SW480 (cell line): ENCODE measurements at regions not wholly inside any gene's neighbourhood (a gene's known extent, or its start where the extent isn't known, plus 50 kb on each side); places are given as distances from the start of the nearest gene placed in this dataset.

Source experiments
- DNase-seq: peaks from one replicate; pipeline ENCODE4 v3.0.0-alpha.2; 2016; ENCODE audit warnings: low spot score

GRCh38 chr4:176902710-176903323, 110.1 kb upstream of the VEGFC start:
- DNase-seq, result no peak

DNA sequence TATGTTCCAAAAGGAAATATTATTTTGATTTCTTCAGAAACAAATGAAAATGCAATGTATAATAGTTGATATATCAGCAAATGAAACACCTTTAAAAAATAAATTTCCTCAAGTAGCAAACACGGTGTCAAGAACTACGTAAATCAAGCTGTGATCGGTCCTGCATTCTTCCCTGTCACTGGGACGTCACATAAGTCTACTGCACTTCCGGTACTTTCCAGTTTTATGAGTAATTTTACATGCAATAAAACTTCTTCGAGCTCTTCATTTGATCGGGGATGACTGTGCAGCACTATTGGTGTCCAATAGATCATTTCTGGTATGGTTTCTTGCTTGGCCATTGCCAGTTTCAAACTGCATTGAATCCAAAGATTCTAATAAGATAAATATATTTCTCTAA, 114.0 kb upstream of the VEGFC start:
- DNase-seq, result no peak

GRCh38 chr4:176910646-176911045, 117.9 kb upstream of the VEGFC start:
- DNase-seq, result no peak

GRCh38 chr4:176919631-176920030, 126.9 kb upstream of the VEGFC start:
- no peak for DNase-seq

- DNase-seq, result no peak
Measured at GRCh38 chr4:176920694-176921093, 128.0 kb upstream of the VEGFC start.

GRCh38 chr4:176921256-176921655, 128.5 kb upstream of the VEGFC start:
- DNase-seq, result no peak

- no peak for DNase-seq
Measured at GRCh38 chr4:176924238-176924637, 131.5 kb upstream of the VEGFC start.

- DNase-seq, result no peak
Measured at GRCh38 chr4:176925962-176926361, 133.2 kb upstream of the VEGFC start.

DNA sequence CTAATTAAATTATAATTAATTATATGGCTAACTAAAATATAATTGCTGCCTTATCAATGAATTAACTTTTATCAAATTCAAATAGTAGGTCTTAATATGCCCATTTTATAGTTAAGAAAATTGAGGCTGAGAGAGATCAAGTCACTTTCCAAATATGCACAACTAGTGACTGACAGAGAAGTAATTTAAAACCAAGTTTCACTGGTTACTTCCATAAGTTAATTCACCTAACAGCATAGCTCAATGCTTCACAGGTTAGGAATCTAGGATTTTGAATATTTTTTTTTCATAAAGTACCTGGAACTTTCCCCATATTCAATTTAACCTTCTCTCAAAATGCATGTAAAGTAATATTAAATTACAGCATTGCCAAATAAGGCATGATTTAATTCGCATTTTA, 134.4 kb upstream of the VEGFC start:
- no peak for DNase-seq

DNA sequence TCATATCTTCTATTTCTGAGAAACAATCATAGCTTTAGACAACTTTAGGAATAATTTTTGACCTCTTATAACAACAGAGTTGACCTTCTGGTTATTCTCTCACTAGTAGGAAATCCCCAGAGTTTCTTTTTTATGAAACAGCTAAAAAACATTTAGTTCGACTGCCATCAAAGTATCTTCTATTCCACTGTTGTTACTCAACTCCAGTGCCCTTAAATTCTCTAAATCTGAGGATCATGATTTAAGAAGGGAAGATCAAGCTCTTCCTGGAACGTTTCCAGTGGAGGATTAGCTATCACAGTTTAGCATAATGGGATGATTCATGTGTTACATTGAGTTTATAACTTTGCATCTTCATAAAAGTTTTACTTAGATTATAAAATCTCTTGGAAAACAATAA, 134.9 kb upstream of the VEGFC start:
- no peak for DNase-seq

- DNase-seq, result no peak
Measured at GRCh38 chr4:176939445-176939844, 146.7 kb upstream of the VEGFC start.

DNA sequence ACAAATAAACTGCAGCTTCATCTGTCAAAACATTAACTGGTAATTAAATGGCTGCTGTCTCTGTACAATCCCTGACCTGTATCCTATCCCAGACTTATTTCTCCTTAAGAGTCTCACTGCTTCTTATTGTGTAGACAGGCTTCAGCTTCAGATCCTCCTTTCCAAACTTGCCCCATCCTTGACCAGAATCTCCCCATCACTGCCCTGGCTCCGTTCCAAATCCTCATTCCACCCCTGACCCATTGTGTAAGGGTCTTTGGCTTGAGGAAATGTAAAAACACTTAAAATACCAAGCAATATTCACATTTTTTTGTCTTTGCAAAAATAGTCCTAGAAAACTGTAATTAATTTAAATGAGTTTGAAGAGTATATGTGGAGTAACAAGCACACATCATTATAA, 152.6 kb upstream of the VEGFC start:
- DNase-seq, result no peak

- DNase-seq, result no peak
Measured at GRCh38 chr4:176949029-176949428, 156.3 kb upstream of the VEGFC start.

- DNase-seq, result no peak
Measured at GRCh38 chr4:176953021-176953420, 160.3 kb upstream of the VEGFC start.

GRCh38 chr4:176957353-176958118, 164.8 kb upstream of the VEGFC start:
- DNase-seq, result no peak

- DNase-seq, result no peak
Measured at GRCh38 chr4:176959980-176960379, 167.3 kb upstream of the VEGFC start.

DNA sequence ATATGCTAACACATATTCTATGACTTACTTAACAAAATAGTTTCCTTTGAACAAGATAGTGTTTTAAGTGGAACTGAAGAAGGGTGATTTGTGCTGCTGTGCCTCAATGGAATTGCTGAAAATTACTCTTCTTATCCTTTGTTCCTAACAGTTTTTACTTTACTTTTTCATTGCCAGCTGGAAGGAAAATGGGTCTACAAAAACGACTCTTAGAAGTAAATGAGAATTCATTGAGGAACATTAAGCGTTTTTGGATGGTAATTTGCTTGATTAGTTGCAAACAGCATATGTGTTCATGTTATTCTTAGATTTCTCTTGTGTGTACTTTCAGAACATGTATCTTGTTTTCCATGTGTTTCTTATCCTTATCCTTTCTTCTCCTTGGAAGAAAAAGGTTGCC, 170.4 kb upstream of the VEGFC start:
- no peak for DNase-seq

DNA sequence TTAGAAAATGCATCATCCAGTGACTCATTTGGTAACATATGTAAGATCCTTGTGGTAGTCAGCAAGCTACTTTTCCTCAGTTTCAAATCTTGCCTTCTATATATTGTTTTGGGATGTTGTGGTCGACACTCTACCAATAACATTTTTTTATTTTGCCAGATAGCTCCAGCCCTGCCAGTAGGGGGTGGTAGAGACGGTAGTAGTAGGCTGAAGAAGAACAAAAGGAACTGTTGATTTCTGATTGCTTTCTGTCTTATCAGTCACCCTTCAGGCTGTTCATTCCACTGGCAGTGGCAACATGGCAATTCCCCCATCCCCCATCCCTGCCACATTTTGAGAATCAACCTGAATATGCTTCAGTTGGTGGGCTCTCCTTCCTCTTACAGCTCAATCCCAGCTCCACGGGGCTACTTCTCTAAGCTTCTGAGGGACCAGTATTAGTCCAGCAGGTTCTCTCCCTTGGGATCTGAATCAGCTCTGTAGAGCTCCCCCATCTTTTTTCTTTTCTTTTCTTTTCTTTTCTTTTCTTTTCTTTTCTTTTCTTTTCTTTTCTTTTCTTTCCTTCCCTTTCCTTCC, 171.5 kb upstream of the VEGFC start:
- DNase-seq, result no peak

GRCh38 chr4:176967586-176967985, 174.9 kb upstream of the VEGFC start:
- no peak for DNase-seq

DNA sequence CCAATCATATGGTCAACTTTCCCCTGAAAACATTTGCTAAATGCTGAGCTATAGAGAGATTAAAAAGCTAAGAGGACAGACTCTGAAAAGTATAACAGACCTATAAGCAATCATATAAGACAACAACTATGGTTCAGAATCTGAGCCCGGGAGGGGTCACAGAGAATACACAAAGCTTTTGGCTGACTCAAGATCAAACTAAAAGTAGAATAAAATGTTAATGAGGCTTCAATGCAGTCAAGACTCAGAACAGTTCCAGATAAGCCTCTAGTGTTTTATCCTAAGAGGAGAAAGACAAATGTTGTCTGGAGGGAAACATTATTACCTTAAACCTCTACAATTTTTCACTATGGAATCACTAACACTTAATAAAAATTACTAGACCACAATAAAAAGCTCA, 175.4 kb upstream of the VEGFC start:
- no peak for DNase-seq

- no peak for DNase-seq
Measured at GRCh38 chr4:176969011-176969410, 176.3 kb upstream of the VEGFC start.

DNA sequence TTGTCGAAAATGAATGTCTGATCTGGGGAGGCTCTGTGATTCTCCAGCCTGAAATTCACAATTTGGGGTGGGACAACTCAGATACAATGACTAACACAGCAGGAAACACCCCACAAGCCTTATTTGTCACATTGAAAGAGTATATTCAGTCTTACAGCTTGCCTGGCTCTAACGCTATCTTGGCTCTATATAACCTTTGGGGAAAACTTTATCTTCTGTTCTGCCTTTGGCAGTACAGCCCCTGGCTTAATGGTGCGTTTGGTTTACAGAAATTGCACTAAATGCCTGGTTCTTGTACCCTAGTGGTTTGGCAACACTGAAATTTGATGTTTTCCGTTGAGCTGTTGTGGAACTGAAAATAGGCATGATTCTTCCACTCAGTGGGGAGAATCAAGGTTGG, 178.1 kb upstream of the VEGFC start:
- DNase-seq, result no peak

- DNase-seq, result no peak
Measured at GRCh38 chr4:176971576-176972115, 178.9 kb upstream of the VEGFC start.
